Neural cell (in vitro differentiated cells): ENCODE measurements at regions not wholly inside any gene's neighbourhood (a gene's known extent, or its start where the extent isn't known, plus 50 kb on each side); places are given as distances from the start of the nearest gene placed in this dataset.

ENCODE experiments used
- EP300 ChIP-seq: fragments of 450-650 bp; conservative IDR thresholded peaks from 2 replicates; pipeline ENCODE4 v1.6.1; 2014; ENCODE audit warnings: antibody characterized with exemption, mild to moderate bottlenecking, moderate library complexity; ENCODE audit not compliant: poor library complexity, severe bottlenecking
- EZH2 ChIP-seq: fragments of 200-600, 300-800 bp; shearing (Covaris generic), sonication (generic); IDR thresholded peaks from 2 replicates; pipeline ENCODE4 v1.6.1; 2014; ENCODE audit warnings: antibody characterized with exemption, low read length, borderline replicate concordance, mild to moderate bottlenecking; ENCODE audit not compliant: insufficient read depth, poor library complexity, severe bottlenecking
- MXI1 ChIP-seq: fragments of 450-650 bp; conservative IDR thresholded peaks from 2 replicates; pipeline ENCODE4 v1.6.1; 2014; ENCODE audit warnings: antibody characterized with exemption, mild to moderate bottlenecking; ENCODE audit not compliant: poor library complexity, severe bottlenecking
- POLR2AphosphoS5 ChIP-seq: IDR thresholded peaks from 2 replicates; pipeline ENCODE4 v1.6.1; 2012
- RAD21 ChIP-seq: fragments of 450-650 bp; conservative IDR thresholded peaks from 2 replicates; pipeline ENCODE4 v1.6.1; 2014; ENCODE audit warnings: antibody characterized with exemption, mild to moderate bottlenecking, moderate library complexity
- TF ChIP-seq, protein P1 (sequence below): fragments of 450-650 bp; IDR thresholded peaks from 2 replicates; pipeline ENCODE4 v1.5.1; 2014; ENCODE audit warnings: antibody characterized with exemption, mild to moderate bottlenecking, moderate library complexity; ENCODE audit not compliant: poor library complexity, severe bottlenecking

DNA sequence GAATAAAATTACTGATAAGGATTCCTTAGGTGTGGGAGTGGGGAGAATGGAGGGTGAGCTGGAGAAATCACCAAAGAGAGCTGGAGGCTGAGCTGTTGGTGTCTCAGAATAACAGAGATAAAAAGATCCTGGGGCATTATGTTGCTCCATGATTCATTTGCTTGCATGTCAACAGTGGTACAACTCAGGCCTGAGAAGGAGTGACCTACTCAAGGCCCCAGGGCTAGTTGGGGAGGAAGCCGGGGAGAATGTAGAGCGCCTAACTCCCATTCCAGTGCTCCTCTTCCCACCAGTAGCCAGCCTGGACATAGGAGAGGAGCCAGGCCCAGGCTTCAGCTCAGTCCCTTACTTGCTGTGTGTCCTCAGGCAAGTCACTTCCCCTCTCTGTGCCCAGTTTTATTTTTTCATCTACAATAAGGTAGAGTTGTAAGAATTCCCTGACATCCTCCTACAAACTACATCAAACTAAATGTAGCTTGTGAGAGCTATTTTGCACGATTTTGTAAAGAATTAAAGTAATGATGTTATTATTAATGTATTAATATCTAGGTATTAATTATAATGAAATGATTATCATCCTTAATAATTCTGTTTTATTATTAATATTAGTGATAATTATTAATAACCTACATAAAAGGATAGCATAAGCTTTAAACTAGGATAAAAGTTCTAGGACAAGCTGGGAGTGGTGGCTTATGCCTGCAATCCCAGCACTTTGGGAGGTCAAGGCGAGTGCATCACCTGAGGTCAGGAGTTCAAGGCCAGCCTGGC, 250.9 kb upstream of the SULF2 start:
- TF ChIP-seq EP300 (no peak), POLR2AphosphoS5 (no peak), RAD21 (no peak), MXI1 (no peak), EZH2 (no peak)
- TF ChIP-seq, protein P1, sequence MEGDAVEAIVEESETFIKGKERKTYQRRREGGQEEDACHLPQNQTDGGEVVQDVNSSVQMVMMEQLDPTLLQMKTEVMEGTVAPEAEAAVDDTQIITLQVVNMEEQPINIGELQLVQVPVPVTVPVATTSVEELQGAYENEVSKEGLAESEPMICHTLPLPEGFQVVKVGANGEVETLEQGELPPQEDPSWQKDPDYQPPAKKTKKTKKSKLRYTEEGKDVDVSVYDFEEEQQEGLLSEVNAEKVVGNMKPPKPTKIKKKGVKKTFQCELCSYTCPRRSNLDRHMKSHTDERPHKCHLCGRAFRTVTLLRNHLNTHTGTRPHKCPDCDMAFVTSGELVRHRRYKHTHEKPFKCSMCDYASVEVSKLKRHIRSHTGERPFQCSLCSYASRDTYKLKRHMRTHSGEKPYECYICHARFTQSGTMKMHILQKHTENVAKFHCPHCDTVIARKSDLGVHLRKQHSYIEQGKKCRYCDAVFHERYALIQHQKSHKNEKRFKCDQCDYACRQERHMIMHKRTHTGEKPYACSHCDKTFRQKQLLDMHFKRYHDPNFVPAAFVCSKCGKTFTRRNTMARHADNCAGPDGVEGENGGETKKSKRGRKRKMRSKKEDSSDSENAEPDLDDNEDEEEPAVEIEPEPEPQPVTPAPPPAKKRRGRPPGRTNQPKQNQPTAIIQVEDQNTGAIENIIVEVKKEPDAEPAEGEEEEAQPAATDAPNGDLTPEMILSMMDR, result no peak
